NOMO-1 treated with DMSO at 0.1 percent for 48 hours (cell line): ENCODE measurements at regions not wholly inside any gene's neighbourhood (a gene's known extent, or its start where the extent isn't known, plus 50 kb on each side); places are given as distances from the start of the nearest gene placed in this dataset.

Source experiments
- DNase-seq: peaks from one replicate; lab custom pipeline; 2025; ENCODE audit not compliant: unreplicated experiment; lab: John Stamatoyannopoulos, UW

GRCh38 chr16:79272141-79272577 lies 328.4 kb downstream of the MAF start:
- no peak for DNase-seq

DNA sequence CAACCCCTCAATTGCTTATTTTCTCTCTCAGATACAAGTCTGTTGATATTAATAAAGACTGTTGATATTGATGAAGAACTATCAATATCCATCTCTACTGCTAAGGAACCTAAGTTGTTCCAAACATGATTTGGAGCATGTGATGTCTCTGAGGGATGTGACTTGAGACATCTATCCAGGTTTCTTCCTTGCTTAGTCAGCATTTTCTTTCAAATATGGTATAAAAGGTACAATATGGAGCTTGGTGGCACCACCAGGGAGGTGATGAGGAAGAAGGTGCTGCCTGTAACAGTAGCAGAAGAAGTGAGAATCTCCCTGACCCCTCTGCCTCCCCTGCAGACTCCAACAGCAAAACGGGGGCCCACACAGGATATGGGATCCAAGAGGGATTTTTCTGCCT lies 329.0 kb downstream of the MAF start:
- no peak for DNase-seq

- no peak for DNase-seq
Observed at GRCh38 chr16:79270011-79270410, 330.5 kb downstream of the MAF start.

DNA sequence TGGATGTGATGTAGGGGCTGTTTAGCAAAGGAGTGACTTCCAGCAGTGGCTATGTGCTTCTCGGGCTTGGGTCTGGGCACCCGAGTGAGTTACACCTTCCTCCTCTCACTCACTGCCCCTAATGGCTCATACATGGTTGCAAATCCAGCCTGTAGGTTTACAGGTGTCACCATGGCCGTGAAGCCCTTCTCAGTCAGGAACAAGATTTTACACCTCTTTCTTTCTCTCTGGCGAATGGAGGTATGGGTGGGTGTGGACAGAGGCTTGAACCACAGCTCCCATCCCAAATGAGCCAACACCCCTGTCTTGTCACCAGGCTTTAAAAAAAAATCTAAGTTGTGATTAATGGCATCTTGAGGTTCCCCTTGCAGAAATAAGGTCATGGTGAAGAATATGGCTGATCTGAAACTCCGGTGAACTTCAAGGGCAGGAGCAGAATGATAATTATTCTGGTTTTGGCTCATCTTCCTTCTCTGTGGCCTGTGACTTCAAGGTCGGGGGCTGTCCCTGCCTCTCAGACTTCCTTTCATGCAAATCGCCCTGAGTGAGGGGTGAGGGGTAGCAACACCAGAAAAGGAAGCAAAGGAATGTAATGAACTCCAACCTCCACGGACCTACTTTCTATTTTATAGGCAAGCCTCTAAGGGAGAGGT lies 331.2 kb downstream of the MAF start:
- peak; percentile 79 for DNase-seq

- no peak for DNase-seq
Observed at GRCh38 chr16:79267781-79268180, 332.8 kb downstream of the MAF start.

DNA sequence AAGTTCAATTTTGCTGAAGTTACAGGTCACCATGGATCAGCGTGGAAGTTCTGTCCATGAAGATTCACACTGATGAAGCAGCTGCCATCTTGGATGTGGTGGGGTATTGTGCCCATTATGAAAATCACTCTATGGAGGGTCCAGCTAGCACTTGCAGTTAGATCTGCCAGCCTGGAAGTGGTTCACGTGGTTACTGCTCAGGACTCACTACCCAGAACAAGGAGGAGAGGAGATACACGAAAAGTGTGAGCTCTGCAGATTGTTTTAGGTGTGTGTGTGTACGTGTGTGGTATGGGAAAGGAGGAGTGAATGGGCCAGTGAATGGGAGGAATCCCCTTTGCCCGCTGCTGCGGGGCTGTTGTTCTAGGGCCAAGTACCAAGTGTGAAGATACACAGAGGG lies 333.4 kb downstream of the MAF start:
- no peak for DNase-seq

DNA sequence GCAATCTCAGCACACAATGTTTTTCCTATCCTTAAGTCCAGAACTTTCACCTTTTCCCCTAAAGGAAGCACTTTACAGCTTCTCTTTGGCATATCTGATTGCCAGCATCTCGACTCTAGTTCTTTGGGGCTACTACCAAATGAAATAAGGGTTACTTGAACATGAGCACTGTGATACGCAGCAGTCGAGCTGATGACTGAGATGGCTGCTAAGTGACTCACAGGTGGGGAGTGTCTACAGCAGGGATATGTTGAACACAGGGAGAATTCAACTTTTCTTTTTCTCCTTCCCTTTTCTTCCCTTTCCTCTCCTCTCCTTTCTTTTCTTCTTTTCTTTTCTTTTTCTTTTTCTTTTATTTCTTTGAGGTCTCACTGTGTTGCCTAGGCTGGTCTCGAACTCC lies 334.8 kb downstream of the MAF start:
- no peak for DNase-seq

GRCh38 chr16:79265196-79265595 lies 335.3 kb downstream of the MAF start:
- no peak for DNase-seq

DNA sequence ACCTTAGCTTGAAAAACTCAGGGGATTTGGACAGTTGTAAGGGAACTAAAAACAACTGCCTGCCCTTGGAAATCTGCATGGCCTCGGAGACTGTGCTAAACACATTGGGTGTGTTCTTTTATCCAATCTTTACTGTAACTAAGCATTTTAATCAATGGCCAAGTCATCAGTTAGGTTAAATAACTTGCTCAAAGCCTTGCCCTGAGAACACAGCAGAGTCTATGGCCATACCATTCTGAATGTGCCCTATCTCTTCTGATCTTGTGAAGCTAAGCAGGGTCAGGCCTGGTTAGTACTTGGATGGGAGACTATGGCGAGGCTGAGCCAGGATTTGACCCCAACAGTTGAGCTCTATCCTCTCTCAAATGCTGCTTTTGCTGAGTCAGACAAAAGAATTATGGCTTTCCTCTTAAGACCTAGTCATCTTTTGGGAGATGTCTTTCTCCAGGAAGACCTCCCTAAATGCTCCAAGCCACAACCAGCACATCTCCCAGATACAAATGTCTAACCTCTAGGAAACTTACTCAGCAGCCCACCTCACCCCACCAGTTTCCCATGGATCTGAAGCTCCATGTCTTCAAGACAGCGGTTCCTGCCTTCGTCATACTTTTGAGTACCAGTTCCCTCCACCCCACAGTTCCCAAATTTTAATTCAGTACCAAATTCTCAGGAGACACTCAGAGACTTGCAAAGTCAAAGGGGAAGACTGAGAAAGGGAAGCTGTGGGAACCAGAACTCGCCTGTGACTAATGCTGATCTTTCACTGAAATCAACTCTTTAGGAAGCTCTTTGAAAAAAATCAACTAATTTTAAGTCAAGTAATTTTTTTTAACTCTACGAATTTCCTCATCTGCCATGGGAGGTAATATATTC lies 336.1 kb downstream of the MAF start:
- peak; percentile 71 for DNase-seq

- DNase-seq, result peak; percentile 74
Observed at GRCh38 chr16:79263425-79263824, 337.1 kb downstream of the MAF start.
